ENCODE measurements at regions not wholly inside any gene's neighbourhood (a gene's known extent, or its start where the extent isn't known, plus 50 kb on each side); places are given as distances from the start of the nearest gene placed in this dataset.
"Not testable (repeated sequence)": the region's sequence is repeated elsewhere in the genome, so short reads cannot be mapped to it uniquely, and the experiment has no call there.

- no peaks in the 10 kb centered on the region for H3K36me3 ChIP-seq (ENCODE audit: control insufficient read depth in 3 of 3, insufficient read depth in 3 of 3, low read length in 3 of 3)
- H3K4me3 ChIP-seq (ENCODE audit: low read length in 3 of 3) = no peak overlapping the region
- no peak overlapping the region for H3K27ac ChIP-seq (ENCODE audit: low read depth, low read length)
- H3K4me1 ChIP-seq (ENCODE audit: control insufficient read depth in 3 of 3, insufficient read depth in 3 of 3, low read length in 3 of 3) = no peaks in the 10 kb centered on the region
- H3K27me3 ChIP-seq (ENCODE audit: control insufficient read depth in 3 of 3, insufficient read depth in 3 of 3, low read length in 3 of 3) = no peaks in the 10 kb centered on the region
- H3K9ac ChIP-seq (ENCODE audit: low read depth in 1 of 3, low read length in 3 of 3) = no peak overlapping the region
- no peaks in the 10 kb centered on the region for H3K9me3 ChIP-seq (ENCODE audit: control insufficient read depth in 3 of 3, low read length in 3 of 3)
These were observed 116.4 kb downstream of the CASP12 start for GRCh38 chr11:104781719-104782376.

GRCh38 chr11:104781037-104781436, 117.2 kb downstream of the CASP12 start:
- Histone ChIP-seq H3K9ac (ENCODE audit: low read depth in 1 of 3, low read length in 3 of 3) (no peak overlapping the region), H3K36me3 (ENCODE audit: control insufficient read depth in 3 of 3, insufficient read depth in 3 of 3, low read length in 3 of 3) (no peaks in the 10 kb centered on the region), H3K27ac (ENCODE audit: low read depth, low read length) (no peak overlapping the region), H3K4me3 (ENCODE audit: low read length in 3 of 3) (no peak overlapping the region), H3K4me1 (ENCODE audit: control insufficient read depth in 3 of 3, insufficient read depth in 3 of 3, low read length in 3 of 3) (no peaks in the 10 kb centered on the region), H3K9me3 (ENCODE audit: control insufficient read depth in 3 of 3, low read length in 3 of 3) (no peaks in the 10 kb centered on the region), H3K27me3 (ENCODE audit: control insufficient read depth in 3 of 3, insufficient read depth in 3 of 3, low read length in 3 of 3) (no peaks in the 10 kb centered on the region)

- Histone ChIP-seq H3K4me1 (ENCODE audit: control insufficient read depth in 3 of 3, insufficient read depth in 3 of 3, low read length in 3 of 3) (no peaks in the 10 kb centered on the region), H3K4me3 (ENCODE audit: low read length in 3 of 3) (no peak overlapping the region), H3K9ac (ENCODE audit: low read depth in 1 of 3, low read length in 3 of 3) (no peak overlapping the region), H3K27ac (ENCODE audit: low read depth, low read length) (no peak overlapping the region), H3K27me3 (ENCODE audit: control insufficient read depth in 3 of 3, insufficient read depth in 3 of 3, low read length in 3 of 3) (no peaks in the 10 kb centered on the region), H3K36me3 (ENCODE audit: control insufficient read depth in 3 of 3, insufficient read depth in 3 of 3, low read length in 3 of 3) (no peaks in the 10 kb centered on the region), H3K9me3 (ENCODE audit: control insufficient read depth in 3 of 3, low read length in 3 of 3) (no peaks in the 10 kb centered on the region)
These were observed 121.6 kb downstream of the CASP12 start for GRCh38 chr11:104776501-104777170.

- H3K27ac ChIP-seq (ENCODE audit: low read depth, low read length) = no peak overlapping the region
- H3K4me1 ChIP-seq (ENCODE audit: control insufficient read depth in 3 of 3, insufficient read depth in 3 of 3, low read length in 3 of 3) = no peaks in the 10 kb centered on the region
- no peak overlapping the region for H3K4me3 ChIP-seq (ENCODE audit: low read length in 3 of 3)
- no peaks in the 10 kb centered on the region for H3K36me3 ChIP-seq (ENCODE audit: control insufficient read depth in 3 of 3, insufficient read depth in 3 of 3, low read length in 3 of 3)
- H3K9me3 ChIP-seq (ENCODE audit: control insufficient read depth in 3 of 3, low read length in 3 of 3) = no peaks in the 10 kb centered on the region
- no peaks in the 10 kb centered on the region for H3K27me3 ChIP-seq (ENCODE audit: control insufficient read depth in 3 of 3, insufficient read depth in 3 of 3, low read length in 3 of 3)
- H3K9ac ChIP-seq (ENCODE audit: low read depth in 1 of 3, low read length in 3 of 3) = no peak overlapping the region
These were observed 123.7 kb downstream of the CASP12 start for GRCh38 chr11:104774578-104774977.

- H3K36me3 ChIP-seq (ENCODE audit: control insufficient read depth in 3 of 3, insufficient read depth in 3 of 3, low read length in 3 of 3) = no peaks in the 10 kb centered on the region
- no peaks in the 10 kb centered on the region for H3K4me1 ChIP-seq (ENCODE audit: control insufficient read depth in 3 of 3, insufficient read depth in 3 of 3, low read length in 3 of 3)
- no peaks in the 10 kb centered on the region for H3K9me3 ChIP-seq (ENCODE audit: control insufficient read depth in 3 of 3, low read length in 3 of 3)
- H3K27me3 ChIP-seq (ENCODE audit: control insufficient read depth in 3 of 3, insufficient read depth in 3 of 3, low read length in 3 of 3) = no peaks in the 10 kb centered on the region
- no peak overlapping the region for H3K4me3 ChIP-seq (ENCODE audit: low read length in 3 of 3)
- H3K27ac ChIP-seq (ENCODE audit: low read depth, low read length) = no peak overlapping the region
- no peak overlapping the region for H3K9ac ChIP-seq (ENCODE audit: low read depth in 1 of 3, low read length in 3 of 3)
These were observed 125.4 kb downstream of the CASP12 start for GRCh38 chr11:104772806-104773241.

GRCh38 chr11:104771763-104772162, 126.5 kb downstream of the CASP12 start:
- Histone ChIP-seq H3K9ac (ENCODE audit: low read depth in 1 of 3, low read length in 3 of 3) (no peak overlapping the region), H3K9me3 (ENCODE audit: control insufficient read depth in 3 of 3, low read length in 3 of 3) (no peaks in the 10 kb centered on the region), H3K36me3 (ENCODE audit: control insufficient read depth in 3 of 3, insufficient read depth in 3 of 3, low read length in 3 of 3) (no peaks in the 10 kb centered on the region), H3K4me3 (ENCODE audit: low read length in 3 of 3) (no peak overlapping the region), H3K27me3 (ENCODE audit: control insufficient read depth in 3 of 3, insufficient read depth in 3 of 3, low read length in 3 of 3) (no peaks in the 10 kb centered on the region), H3K27ac (ENCODE audit: low read depth, low read length) (no peak overlapping the region), H3K4me1 (ENCODE audit: control insufficient read depth in 3 of 3, insufficient read depth in 3 of 3, low read length in 3 of 3) (no peaks in the 10 kb centered on the region)

GRCh38 chr11:104771046-104771445, 127.2 kb downstream of the CASP12 start:
- not testable (repeated sequence) for H3K4me1 ChIP-seq (ENCODE audit: control insufficient read depth in 3 of 3, insufficient read depth in 3 of 3, low read length in 3 of 3); H3K9me3 ChIP-seq (ENCODE audit: control insufficient read depth in 3 of 3, low read length in 3 of 3); H3K4me3 ChIP-seq (ENCODE audit: low read length in 3 of 3)

GRCh38 chr11:104765401-104766095, 132.7 kb downstream of the CASP12 start:
- Histone ChIP-seq H3K9me3 (ENCODE audit: control insufficient read depth in 3 of 3, low read length in 3 of 3) (no peaks in the 10 kb centered on the region), H3K36me3 (ENCODE audit: control insufficient read depth in 3 of 3, insufficient read depth in 3 of 3, low read length in 3 of 3) (no peaks in the 10 kb centered on the region), H3K27me3 (ENCODE audit: control insufficient read depth in 3 of 3, insufficient read depth in 3 of 3, low read length in 3 of 3) (no peaks in the 10 kb centered on the region), H3K9ac (ENCODE audit: low read depth in 1 of 3, low read length in 3 of 3) (no peak overlapping the region), H3K27ac (ENCODE audit: low read depth, low read length) (no peak overlapping the region), H3K4me1 (ENCODE audit: control insufficient read depth in 3 of 3, insufficient read depth in 3 of 3, low read length in 3 of 3) (no peaks in the 10 kb centered on the region), H3K4me3 (ENCODE audit: low read length in 3 of 3) (no peak overlapping the region)

More at GRCh38 chr11:104771046-104771445, 127.2 kb downstream of the CASP12 start:
- H3K27ac ChIP-seq (ENCODE audit: low read depth, low read length); H3K9ac ChIP-seq (ENCODE audit: low read depth in 1 of 3, low read length in 3 of 3); H3K36me3 ChIP-seq (ENCODE audit: control insufficient read depth in 3 of 3, insufficient read depth in 3 of 3, low read length in 3 of 3); H3K27me3 ChIP-seq (ENCODE audit: control insufficient read depth in 3 of 3, insufficient read depth in 3 of 3, low read length in 3 of 3): not testable (repeated sequence)

- Histone ChIP-seq H3K27me3 (ENCODE audit: control insufficient read depth in 3 of 3, insufficient read depth in 3 of 3, low read length in 3 of 3) (no peaks in the 10 kb centered on the region), H3K4me1 (ENCODE audit: control insufficient read depth in 3 of 3, insufficient read depth in 3 of 3, low read length in 3 of 3) (no peaks in the 10 kb centered on the region), H3K9me3 (ENCODE audit: control insufficient read depth in 3 of 3, low read length in 3 of 3) (no peaks in the 10 kb centered on the region), H3K36me3 (ENCODE audit: control insufficient read depth in 3 of 3, insufficient read depth in 3 of 3, low read length in 3 of 3) (no peaks in the 10 kb centered on the region), H3K27ac (ENCODE audit: low read depth, low read length) (no peak overlapping the region), H3K4me3 (ENCODE audit: low read length in 3 of 3) (no peak overlapping the region), H3K9ac (ENCODE audit: low read depth in 1 of 3, low read length in 3 of 3) (no peak overlapping the region)
These were observed 133.6 kb downstream of the CASP12 start for GRCh38 chr11:104764710-104765045.
